ENCODE measurements at regions not wholly inside any gene's neighbourhood (a gene's known extent, or its start where the extent isn't known, plus 50 kb on each side); places are given as distances from the start of the nearest gene placed in this dataset.

- TF ChIP-seq, protein P1, sequence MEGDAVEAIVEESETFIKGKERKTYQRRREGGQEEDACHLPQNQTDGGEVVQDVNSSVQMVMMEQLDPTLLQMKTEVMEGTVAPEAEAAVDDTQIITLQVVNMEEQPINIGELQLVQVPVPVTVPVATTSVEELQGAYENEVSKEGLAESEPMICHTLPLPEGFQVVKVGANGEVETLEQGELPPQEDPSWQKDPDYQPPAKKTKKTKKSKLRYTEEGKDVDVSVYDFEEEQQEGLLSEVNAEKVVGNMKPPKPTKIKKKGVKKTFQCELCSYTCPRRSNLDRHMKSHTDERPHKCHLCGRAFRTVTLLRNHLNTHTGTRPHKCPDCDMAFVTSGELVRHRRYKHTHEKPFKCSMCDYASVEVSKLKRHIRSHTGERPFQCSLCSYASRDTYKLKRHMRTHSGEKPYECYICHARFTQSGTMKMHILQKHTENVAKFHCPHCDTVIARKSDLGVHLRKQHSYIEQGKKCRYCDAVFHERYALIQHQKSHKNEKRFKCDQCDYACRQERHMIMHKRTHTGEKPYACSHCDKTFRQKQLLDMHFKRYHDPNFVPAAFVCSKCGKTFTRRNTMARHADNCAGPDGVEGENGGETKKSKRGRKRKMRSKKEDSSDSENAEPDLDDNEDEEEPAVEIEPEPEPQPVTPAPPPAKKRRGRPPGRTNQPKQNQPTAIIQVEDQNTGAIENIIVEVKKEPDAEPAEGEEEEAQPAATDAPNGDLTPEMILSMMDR (IDR thresholded peaks at IDR 0.05; ENCODE audit: insufficient read depth, low read length), result no peak
- no peak for TF ChIP-seq POLR2AphosphoS5 (IDR thresholded peaks at IDR 0.05; ENCODE audit: low read depth)
These were observed 60.1 kb upstream of the ASB17 start for GRCh38 chr1:75992312-75992711.
